ENCODE measurements at regions not wholly inside any gene's neighbourhood (a gene's known extent, or its start where the extent isn't known, plus 50 kb on each side); places are given as distances from the start of the nearest gene placed in this dataset.

- DNase-seq: no peak
These were observed 226.6 kb downstream of the OSR1 start for GRCh38 chr2:19131871-19132270.

DNA sequence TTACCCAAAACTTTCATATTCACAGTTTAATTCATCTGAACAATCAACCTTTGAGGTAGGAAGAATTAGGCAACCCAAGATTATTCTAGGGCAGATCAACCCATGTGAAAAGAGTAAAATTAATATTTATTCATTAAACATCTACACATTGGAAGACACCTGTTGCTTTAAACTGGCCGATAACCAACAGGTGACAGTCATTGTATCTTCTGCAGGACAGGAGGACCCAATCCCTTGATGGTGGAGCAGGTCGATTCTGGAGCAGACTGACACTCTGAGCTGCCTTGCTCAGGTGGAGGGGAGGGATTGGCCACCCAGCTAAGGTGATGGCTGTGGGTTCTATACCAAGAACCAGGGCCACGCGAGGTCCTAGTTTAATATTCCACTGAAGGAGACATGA, 230.3 kb downstream of the OSR1 start:
- no peak for DNase-seq

GRCh38 chr2:19127616-19128015, 230.8 kb downstream of the OSR1 start:
- no peak for DNase-seq

DNA sequence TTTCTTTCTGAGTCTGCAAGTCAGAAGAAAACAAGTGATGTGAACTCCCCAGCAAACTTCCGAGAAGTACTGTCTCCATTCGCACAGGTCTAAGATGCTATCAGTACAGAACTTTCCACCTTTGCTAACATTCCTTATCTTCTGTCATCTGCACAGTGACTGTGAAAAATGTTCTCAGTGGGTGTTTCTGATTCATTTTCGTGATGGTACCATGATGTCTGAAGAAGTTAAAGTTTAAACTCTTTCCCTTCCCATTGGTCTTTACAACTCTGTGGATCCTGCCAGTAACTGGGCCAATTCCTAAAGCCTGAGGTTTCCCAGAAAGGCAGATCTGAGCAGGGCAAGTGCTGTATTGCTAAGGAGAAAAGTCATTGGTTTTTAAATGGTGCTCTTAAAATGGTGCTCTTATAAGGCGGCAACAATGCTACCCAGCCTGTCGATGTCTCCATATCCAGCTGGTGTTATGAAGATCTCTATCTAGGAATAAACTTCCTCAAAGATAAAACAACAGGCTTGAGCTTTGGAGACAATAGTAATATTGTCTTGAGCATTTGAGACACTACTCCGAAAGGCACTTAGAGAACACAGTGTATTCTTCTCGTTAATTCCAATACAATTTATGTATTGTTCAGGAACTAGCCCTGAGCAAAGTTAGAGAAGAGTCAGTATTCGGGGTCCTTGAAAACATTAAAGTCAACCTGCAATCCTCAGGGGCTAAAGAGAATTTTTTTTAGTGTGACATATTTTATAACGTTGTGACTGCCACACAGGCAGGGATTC, 232.3 kb downstream of the OSR1 start:
- DNase-seq: no peak

DNA sequence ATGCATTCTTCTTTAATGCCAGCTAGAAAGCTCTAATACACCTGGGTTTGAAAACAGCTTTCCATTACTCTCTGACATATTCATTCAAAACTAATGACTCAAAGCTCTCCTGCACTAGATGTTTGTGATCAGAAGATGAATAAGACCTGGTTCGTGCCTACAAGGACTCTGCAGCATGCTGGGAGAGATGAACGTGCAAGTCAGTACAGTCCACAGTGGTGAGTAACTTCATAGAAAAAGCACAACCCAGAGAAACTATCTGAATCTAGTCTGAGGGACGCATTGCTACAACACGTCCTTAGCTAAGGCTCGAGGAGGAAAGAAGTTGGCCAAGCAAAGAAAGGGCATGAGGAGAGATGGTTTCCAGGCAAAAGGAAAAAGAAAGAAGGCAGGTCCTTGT, 234.3 kb downstream of the OSR1 start:
- DNase-seq: no peak

DNA sequence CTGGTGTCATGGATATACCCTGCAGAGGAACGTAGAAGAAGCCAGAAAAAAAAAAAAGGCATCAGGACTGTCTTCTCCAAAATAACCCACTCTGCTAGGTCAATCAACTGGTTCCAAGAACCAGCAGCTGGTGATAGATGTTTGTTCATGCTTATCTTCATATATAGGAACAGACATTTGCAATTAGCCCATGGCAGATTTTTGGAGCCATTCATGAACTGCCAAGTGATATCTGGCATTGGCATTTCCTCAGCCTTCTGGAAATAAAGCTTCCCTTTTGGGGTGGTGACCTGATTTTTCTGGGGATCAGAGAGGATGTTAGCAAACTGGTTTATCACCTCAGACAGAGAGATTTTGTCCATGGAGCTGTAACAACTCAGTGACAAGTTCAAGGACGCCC, 234.9 kb downstream of the OSR1 start:
- DNase-seq: no peak

- DNase-seq: no peak
These were observed 236.2 kb downstream of the OSR1 start for GRCh38 chr2:19122220-19122619.

GRCh38 chr2:19120941-19121750, 237.3 kb downstream of the OSR1 start:
- DNase-seq: no peak

DNA sequence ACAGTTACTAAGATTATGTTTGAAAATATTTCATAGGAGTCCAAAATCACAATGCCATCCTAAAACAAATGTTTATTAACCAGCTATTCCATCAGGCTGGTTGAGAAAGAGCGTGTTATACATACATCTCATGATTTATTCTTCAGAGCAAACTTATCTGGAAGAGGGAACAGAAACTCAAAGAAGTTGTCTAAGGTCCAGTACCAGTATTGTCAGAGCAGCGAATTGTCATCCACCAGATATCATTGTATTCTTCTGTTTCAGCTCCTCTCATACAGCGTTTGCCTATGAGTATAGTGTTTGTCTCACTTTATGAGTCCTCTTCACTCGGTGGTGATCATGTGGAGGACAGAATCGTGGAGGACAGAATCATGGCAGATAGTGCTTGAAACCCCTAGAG, 238.2 kb downstream of the OSR1 start:
- no peak for DNase-seq

DNA sequence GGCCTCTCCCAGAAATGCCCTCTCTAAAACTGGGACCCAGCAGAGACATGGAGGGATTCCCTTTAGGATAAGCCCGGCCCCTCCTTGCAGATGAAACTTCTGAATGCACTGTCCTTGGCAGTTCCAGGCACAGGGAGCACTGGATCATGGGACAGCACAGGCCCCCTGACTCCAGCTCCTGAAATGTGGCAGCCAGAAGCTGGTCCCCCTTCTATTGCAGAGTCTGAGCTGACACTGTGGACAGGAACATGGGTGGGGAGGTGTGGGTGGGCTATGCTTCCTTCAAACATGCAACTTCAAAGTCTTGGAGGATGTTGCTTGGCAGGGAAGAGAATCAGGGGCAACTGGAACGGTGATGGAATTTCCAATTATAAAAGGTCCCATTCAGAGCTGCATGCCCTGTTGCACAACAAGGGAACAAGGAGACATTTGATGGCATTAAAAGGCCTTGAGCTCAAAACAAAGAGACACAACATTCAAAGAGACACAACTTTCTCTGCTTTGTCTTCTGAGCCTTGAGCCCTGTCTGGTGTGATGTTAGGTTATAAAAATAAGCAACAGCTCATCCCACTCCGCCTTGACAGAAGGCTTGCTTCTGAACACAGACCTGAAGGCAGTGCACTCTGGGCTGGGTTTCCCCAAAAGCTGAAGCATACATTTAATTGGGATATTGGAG, 239.0 kb downstream of the OSR1 start:
- DNase-seq: no peak

DNA sequence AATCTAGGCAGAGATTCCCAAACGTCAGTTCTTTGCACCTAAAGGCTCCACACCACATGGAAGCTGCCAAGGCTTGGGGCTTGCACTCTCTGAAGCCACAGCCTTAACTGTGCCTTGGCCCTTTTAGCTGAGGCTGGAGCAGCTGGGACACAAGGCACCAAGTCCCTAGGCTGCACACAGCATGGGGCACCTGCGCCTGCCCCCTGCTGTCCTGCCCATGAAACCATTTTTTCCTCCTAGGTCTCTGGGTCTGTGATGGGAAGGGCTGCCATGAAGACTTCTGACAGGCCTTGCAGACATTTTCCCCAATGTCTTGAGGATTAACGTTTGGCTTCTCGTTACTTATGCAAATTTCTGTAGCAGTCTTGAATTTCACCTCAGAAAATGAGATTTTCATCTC, 241.5 kb downstream of the OSR1 start:
- DNase-seq: no peak

- no peak for DNase-seq
These were observed 243.6 kb downstream of the OSR1 start for GRCh38 chr2:19114754-19115231.

- no peak for DNase-seq
These were observed 244.3 kb downstream of the OSR1 start for GRCh38 chr2:19114126-19114525.

- DNase-seq: no peak
These were observed 247.1 kb downstream of the OSR1 start for GRCh38 chr2:19111354-19111753.

DNA sequence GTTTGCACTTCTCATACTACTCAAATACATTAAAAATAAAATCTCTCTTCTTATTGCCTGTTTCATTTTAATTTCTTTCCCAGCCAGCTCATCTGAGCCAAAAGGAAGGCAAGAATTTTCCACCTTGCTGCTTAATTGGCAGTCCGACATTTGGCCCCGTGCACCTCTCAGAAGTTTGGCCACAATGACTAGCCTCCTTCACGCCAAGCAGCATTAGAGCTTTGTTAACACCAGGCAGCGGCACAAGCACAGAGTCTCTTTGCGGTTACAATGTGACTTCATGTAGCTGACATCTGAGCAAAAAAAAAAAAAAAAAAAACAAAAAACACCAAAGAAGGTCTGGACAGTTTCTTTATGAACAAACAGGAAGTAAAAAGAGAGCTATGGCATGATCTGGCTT, 248.9 kb downstream of the OSR1 start:
- DNase-seq: no peak

DNA sequence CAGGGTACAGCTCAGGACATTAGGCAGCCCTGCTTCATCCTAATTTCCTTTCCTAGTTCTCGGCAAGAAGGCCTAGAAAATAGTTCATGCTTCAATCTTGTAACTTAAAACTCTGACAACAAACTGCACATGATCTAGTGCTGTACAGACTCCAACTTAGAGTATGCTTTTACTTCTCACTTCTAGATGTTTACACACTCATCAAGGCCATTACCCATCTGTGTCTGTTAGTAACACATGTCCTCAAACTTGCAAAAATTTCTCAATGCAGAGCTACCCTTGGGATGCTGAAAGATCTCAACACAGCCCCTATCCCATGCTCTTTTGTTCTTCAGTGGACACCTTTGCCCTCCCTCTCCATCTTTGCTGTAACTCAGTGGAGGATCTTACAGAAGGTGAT, 252.0 kb downstream of the OSR1 start:
- no peak for DNase-seq

GRCh38 chr2:19104503-19104902, 253.9 kb downstream of the OSR1 start:
- DNase-seq: no peak

GRCh38 chr2:19102696-19103423, 255.6 kb downstream of the OSR1 start:
- DNase-seq: no peak

DNA sequence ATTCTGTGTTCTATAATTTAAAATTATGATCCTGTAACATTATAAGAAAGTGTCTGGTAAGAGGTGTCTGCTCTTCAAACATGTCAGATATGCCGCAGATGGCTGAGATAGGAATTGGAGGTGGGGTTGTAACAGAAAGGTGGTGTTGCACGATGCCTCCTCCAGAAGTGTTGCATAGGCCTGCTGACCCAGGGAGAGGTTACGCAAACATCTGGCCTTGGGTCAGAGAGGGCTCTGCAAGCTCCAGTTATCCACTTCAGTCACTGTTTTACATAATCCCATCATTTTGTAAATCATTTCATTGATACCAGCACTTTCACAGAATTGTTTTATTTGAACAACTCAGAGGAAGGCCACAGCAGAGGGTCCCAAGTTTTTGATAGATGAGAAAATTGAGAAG, 256.5 kb downstream of the OSR1 start:
- no peak for DNase-seq

DNA sequence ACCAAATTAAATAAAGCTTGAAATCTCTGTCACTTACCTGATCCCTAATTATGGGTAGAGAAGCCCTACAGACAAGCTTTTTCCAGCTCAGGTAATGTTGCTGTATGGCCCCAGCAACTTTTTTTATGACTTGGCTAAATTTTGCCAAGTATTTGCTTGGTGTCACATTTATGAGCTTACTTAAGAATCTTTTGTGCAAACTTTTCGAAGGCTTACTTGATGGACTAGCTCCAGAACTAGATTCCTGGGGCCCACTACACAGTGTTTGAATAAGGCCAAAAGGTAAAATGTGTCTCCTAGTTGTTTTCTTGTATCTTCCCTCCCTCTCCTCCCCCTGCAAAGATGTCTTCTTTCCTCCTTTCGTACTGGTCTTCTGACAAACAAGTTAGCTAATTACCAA, 257.9 kb downstream of the OSR1 start:
- DNase-seq: no peak

DNA sequence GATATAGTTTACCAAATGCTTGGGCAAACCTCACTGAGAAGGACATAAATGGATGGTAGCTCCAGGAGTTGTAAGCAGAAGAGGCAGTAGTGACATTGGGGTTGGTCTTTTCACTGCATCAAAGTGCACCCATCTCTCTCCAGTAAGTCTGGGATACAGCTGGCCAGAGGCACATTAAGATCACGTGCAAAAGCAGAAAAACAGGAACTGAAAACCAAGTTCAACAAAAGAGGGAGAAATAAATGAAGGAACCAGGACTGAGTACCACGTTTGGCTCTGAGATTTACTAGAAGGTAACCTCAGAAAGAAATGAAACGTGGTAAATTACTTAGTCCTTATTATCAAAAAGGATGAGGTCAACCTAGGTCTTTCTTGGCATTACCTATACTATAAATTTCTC, 259.2 kb downstream of the OSR1 start:
- DNase-seq: no peak

- DNase-seq: no peak
These were observed 259.8 kb downstream of the OSR1 start for GRCh38 chr2:19098467-19099160.
